NCI-H2227 (cell line): ENCODE measurements at regions not wholly inside any gene's neighbourhood (a gene's known extent, or its start where the extent isn't known, plus 50 kb on each side); places are given as distances from the start of the nearest gene placed in this dataset.

Source experiments
- DNase-seq: peaks from one replicate; lab custom pipeline; 2025; ENCODE audit not compliant: unreplicated experiment; lab: John Stamatoyannopoulos, UW

GRCh38 chr7:156109076-156109475 is 296.8 kb upstream of the SHH start:
- DNase-seq, result no peak

GRCh38 chr7:156107957-156108356 is 295.7 kb upstream of the SHH start:
- no peak for DNase-seq

GRCh38 chr7:156106107-156106426 is 293.8 kb upstream of the SHH start:
- no peak for DNase-seq

- peak; percentile 4 for DNase-seq
Observed at GRCh38 chr7:156105337-156106106, 293.3 kb upstream of the SHH start.

GRCh38 chr7:156104501-156105336 is 292.5 kb upstream of the SHH start:
- DNase-seq, result no peak

GRCh38 chr7:156102267-156102666 is 290.0 kb upstream of the SHH start:
- DNase-seq, result no peak

- no peak for DNase-seq
Observed at GRCh38 chr7:156101355-156101754, 289.1 kb upstream of the SHH start.

- DNase-seq, result no peak
Observed at GRCh38 chr7:156100086-156100485, 287.8 kb upstream of the SHH start.

- no peak for DNase-seq
Observed at GRCh38 chr7:156099085-156099484, 286.8 kb upstream of the SHH start.

GRCh38 chr7:156096771-156097538 is 284.7 kb upstream of the SHH start:
- no peak for DNase-seq

GRCh38 chr7:156095908-156096539 is 283.8 kb upstream of the SHH start:
- DNase-seq, result no peak

- DNase-seq, result no peak
Observed at GRCh38 chr7:156094350-156095146, 282.3 kb upstream of the SHH start.

GRCh38 chr7:156092307-156092706 is 280.0 kb upstream of the SHH start:
- no peak for DNase-seq

- DNase-seq, result no peak
Observed at GRCh38 chr7:156091519-156092080, 279.3 kb upstream of the SHH start.

- DNase-seq, result no peak
Observed at GRCh38 chr7:156090988-156091387, 278.7 kb upstream of the SHH start.

- DNase-seq, result no peak
Observed at GRCh38 chr7:156089222-156089621, 277.0 kb upstream of the SHH start.

- DNase-seq, result no peak
Observed at GRCh38 chr7:156088115-156088514, 275.9 kb upstream of the SHH start.

- DNase-seq, result no peak
Observed at GRCh38 chr7:156082048-156083040, 270.1 kb upstream of the SHH start.

- no peak for DNase-seq
Observed at GRCh38 chr7:156080596-156080995, 268.3 kb upstream of the SHH start.
